ENCODE measurements at regions not wholly inside any gene's neighbourhood (a gene's known extent, or its start where the extent isn't known, plus 50 kb on each side); places are given as distances from the start of the nearest gene placed in this dataset.
A peak's percentile ranks its signal among the peaks of the same experiment; 100 is the strongest.

GRCh38 chr4:130636486-130636885 lies 1540.5 kb downstream of the C4orf33 start:
- TF ChIP-seq GATA3 (IDR thresholded peaks at IDR 0.05; ENCODE audit: low read depth, low read length), result no peak
- TF ChIP-seq GATA2 (IDR thresholded peaks at IDR 0.05; ENCODE audit: low read depth, low read length), result no peak

- TF ChIP-seq GATA3 (IDR thresholded peaks at IDR 0.05; ENCODE audit: low read depth, low read length) (no peak), GATA2 (IDR thresholded peaks at IDR 0.05; ENCODE audit: low read depth, low read length) (no peak)
Measured at GRCh38 chr4:130640592-130640991, 1544.6 kb downstream of the C4orf33 start.

GRCh38 chr4:130646886-130647285 lies 1550.9 kb downstream of the C4orf33 start:
- TF ChIP-seq GATA3 (IDR thresholded peaks at IDR 0.05; ENCODE audit: low read depth, low read length) (no peak), GATA2 (IDR thresholded peaks at IDR 0.05; ENCODE audit: low read depth, low read length) (no peak)

GRCh38 chr4:130648570-130648969 lies 1552.6 kb downstream of the C4orf33 start:
- TF ChIP-seq GATA2 (IDR thresholded peaks at IDR 0.05; ENCODE audit: low read depth, low read length), result no peak

GRCh38 chr4:130653842-130654241 lies 1557.9 kb downstream of the C4orf33 start:
- no peak for TF ChIP-seq GATA3 (IDR thresholded peaks at IDR 0.05; ENCODE audit: low read depth, low read length)
- TF ChIP-seq GATA2 (IDR thresholded peaks at IDR 0.05; ENCODE audit: low read depth, low read length), result no peak

- TF ChIP-seq GATA3 (IDR thresholded peaks at IDR 0.05; ENCODE audit: low read depth, low read length) (no peak), GATA2 (IDR thresholded peaks at IDR 0.05; ENCODE audit: low read depth, low read length) (no peak)
Measured at GRCh38 chr4:130659320-130659719, 1563.4 kb downstream of the C4orf33 start.

- TF ChIP-seq GATA3 (IDR thresholded peaks at IDR 0.05; ENCODE audit: low read depth, low read length) (no peak), GATA2 (IDR thresholded peaks at IDR 0.05; ENCODE audit: low read depth, low read length) (no peak)
Measured at GRCh38 chr4:130668859-130669258, 1572.9 kb downstream of the C4orf33 start.

- no peak for TF ChIP-seq GATA2 (IDR thresholded peaks at IDR 0.05; ENCODE audit: low read depth, low read length)
- peak; percentile 18; the same call in 1 of the 2 replicates for TF ChIP-seq GATA3 (IDR thresholded peaks at IDR 0.05; ENCODE audit: low read depth, low read length)
Measured at GRCh38 chr4:130675266-130675665, 1579.3 kb downstream of the C4orf33 start.

GRCh38 chr4:130689181-130689580 lies 1593.2 kb downstream of the C4orf33 start:
- TF ChIP-seq GATA2 (IDR thresholded peaks at IDR 0.05; ENCODE audit: low read depth, low read length) (no peak), GATA3 (IDR thresholded peaks at IDR 0.05; ENCODE audit: low read depth, low read length) (no peak)

- no peak for TF ChIP-seq GATA2 (IDR thresholded peaks at IDR 0.05; ENCODE audit: low read depth, low read length)
- no peak for TF ChIP-seq GATA3 (IDR thresholded peaks at IDR 0.05; ENCODE audit: low read depth, low read length)
Measured at GRCh38 chr4:130698251-130698650, 1602.3 kb downstream of the C4orf33 start.

GRCh38 chr4:130699004-130699403 lies 1603.1 kb downstream of the C4orf33 start:
- TF ChIP-seq GATA3 (IDR thresholded peaks at IDR 0.05; ENCODE audit: low read depth, low read length) (no peak), GATA2 (IDR thresholded peaks at IDR 0.05; ENCODE audit: low read depth, low read length) (no peak)

- TF ChIP-seq GATA3 (IDR thresholded peaks at IDR 0.05; ENCODE audit: low read depth, low read length) (no peak), GATA2 (IDR thresholded peaks at IDR 0.05; ENCODE audit: low read depth, low read length) (no peak)
Measured at GRCh38 chr4:130703211-130703935, 1607.4 kb downstream of the C4orf33 start.

- TF ChIP-seq GATA2 (IDR thresholded peaks at IDR 0.05; ENCODE audit: low read depth, low read length) (no peak), GATA3 (IDR thresholded peaks at IDR 0.05; ENCODE audit: low read depth, low read length) (no peak)
Measured at GRCh38 chr4:130705023-130705422, 1609.1 kb downstream of the C4orf33 start.

GRCh38 chr4:130712038-130712437 lies 1616.1 kb downstream of the C4orf33 start:
- TF ChIP-seq GATA2 (IDR thresholded peaks at IDR 0.05; ENCODE audit: low read depth, low read length) (no peak), GATA3 (IDR thresholded peaks at IDR 0.05; ENCODE audit: low read depth, low read length) (no peak)

GRCh38 chr4:130714006-130714405 lies 1618.1 kb downstream of the C4orf33 start:
- TF ChIP-seq GATA3 (IDR thresholded peaks at IDR 0.05; ENCODE audit: low read depth, low read length) (no peak), GATA2 (IDR thresholded peaks at IDR 0.05; ENCODE audit: low read depth, low read length) (no peak)

- no peak for TF ChIP-seq GATA3 (IDR thresholded peaks at IDR 0.05; ENCODE audit: low read depth, low read length)
- no peak for TF ChIP-seq GATA2 (IDR thresholded peaks at IDR 0.05; ENCODE audit: low read depth, low read length)
Measured at GRCh38 chr4:130722361-130722760, 1626.4 kb downstream of the C4orf33 start.
